Keratinocyte (primary cell): ENCODE measurements at regions not wholly inside any gene's neighbourhood (a gene's known extent, or its start where the extent isn't known, plus 50 kb on each side); places are given as distances from the start of the nearest gene placed in this dataset.

Experiments used
- DNase-seq: peaks from one replicate; pipeline ENCODE4 v3.0.0-alpha.2; 2011; ENCODE audit warnings: low read depth, missing footprints, low spot score
- FAIRE-seq: peaks from 2 replicates; lab custom pipeline; 2011; peaks lifted over from hg19 to GRCh38; lab: Jason Lieb, UNC
- H2AFZ ChIP-seq: 2 replicates; pipeline ENCODE4 v1.6.0; 2012; ENCODE audit warnings: low read length, control low read depth, inconsistent platforms; ENCODE audit not compliant: control insufficient read depth
- H3K27ac ChIP-seq: 2 replicates; pipeline ENCODE4 v1.5.1; 2011; ENCODE audit warnings: low read length; ENCODE audit not compliant: control insufficient read depth, insufficient read depth
- H3K27me3 ChIP-seq: 3 replicates; pipeline ENCODE4 v1.6.0; 2011; ENCODE audit warnings: low read length; ENCODE audit not compliant: control insufficient read depth, insufficient read depth; ENCODE audit errors: extremely low read depth
- H3K36me3 ChIP-seq, 2 experiments: 2 replicates in 1 of 2; 3 replicates in 1 of 2; pipeline ENCODE4 v1.5.1; 2011; ENCODE audit warnings: low read length in 2 of 2, mild to moderate bottlenecking in 1 of 2; ENCODE audit not compliant: control insufficient read depth in 2 of 2, insufficient read depth in 2 of 2; ENCODE audit errors: extremely low read depth in 1 of 2
- H3K4me1 ChIP-seq: 3 replicates; pipeline ENCODE4 v1.5.1; 2011; ENCODE audit warnings: low read length; ENCODE audit not compliant: control insufficient read depth, insufficient read depth; ENCODE audit errors: extremely low read depth
- H3K4me2 ChIP-seq: 3 replicates; pipeline ENCODE4 v1.6.0; 2011; ENCODE audit warnings: low read depth, low read length; ENCODE audit not compliant: control insufficient read depth, insufficient read depth; ENCODE audit errors: extremely low read depth
- H3K4me3 ChIP-seq, 3 experiments: fragments of 200-600 bp in 1 of 3; sonication (generic) in 1 of 3; 2 replicates in 2 of 3; 3 replicates in 1 of 3; pipeline ENCODE4 v1.5.1; 2011 to 2016; ENCODE audit warnings: low read length in 3 of 3, mild to moderate bottlenecking in 3 of 3, control low read depth in 2 of 3, inconsistent platforms in 1 of 3, low read depth in 1 of 3, mixed read lengths in 1 of 3, mixed run types in 1 of 3, moderate library complexity in 1 of 3; ENCODE audit not compliant: control insufficient read depth in 2 of 3, insufficient read depth in 2 of 3; ENCODE audit errors: extremely low read depth in 1 of 3
- H3K79me2 ChIP-seq: 2 replicates; pipeline ENCODE4 v1.6.0; 2012; ENCODE audit warnings: low read length; ENCODE audit not compliant: control insufficient read depth, insufficient read depth
- H3K9ac ChIP-seq: 3 replicates; pipeline ENCODE4 v1.6.0; 2011; ENCODE audit warnings: low read length; ENCODE audit not compliant: control insufficient read depth, insufficient read depth; ENCODE audit errors: extremely low read depth
- H3K9me1 ChIP-seq: 3 replicates; pipeline ENCODE4 v1.6.0; 2011; ENCODE audit warnings: low read length; ENCODE audit not compliant: control insufficient read depth, insufficient read depth; ENCODE audit errors: extremely low read depth
- H3K9me3 ChIP-seq: 2 replicates; pipeline ENCODE4 v1.5.1; 2012; ENCODE audit warnings: low read depth, low read length; ENCODE audit not compliant: control insufficient read depth
- H4K20me1 ChIP-seq: 3 replicates; pipeline ENCODE4 v1.6.0; 2011; ENCODE audit warnings: low read length; ENCODE audit not compliant: control insufficient read depth, insufficient read depth; ENCODE audit errors: extremely low read depth
- EZH2 ChIP-seq: IDR thresholded peaks from one replicate; pipeline ENCODE4 v1.6.1; 2012; ENCODE audit warnings: inconsistent platforms, mild to moderate bottlenecking, low read length, moderate library complexity
- dilution Hi-C: fragments of 300-500 bp; cut with MboI; formaldehyde crosslinking; loops from one replicate; pipeline ENCODE4 v1.7.0; 2020; ENCODE audit warnings: low sequenced_read_pairs; ENCODE audit not compliant: extremely low pct_ligation_motif_present
- TF ChIP-seq, protein P1 (sequence below), 3 experiments: IDR thresholded peaks in 1 of 3; conservative IDR thresholded peaks in 1 of 3; optimal IDR thresholded peaks in 1 of 3; 2 replicates in 2 of 3; 3 replicates in 1 of 3; pipeline versions ENCODE3 to v1.5.1; 2011; ENCODE audit warnings: low read length in 3 of 3, mild to moderate bottlenecking in 3 of 3, moderate library complexity in 2 of 3, control low read depth in 1 of 3, inconsistent platforms in 1 of 3; ENCODE audit not compliant: insufficient read depth in 2 of 3; ENCODE audit errors: extremely low read depth in 1 of 3

DNA sequence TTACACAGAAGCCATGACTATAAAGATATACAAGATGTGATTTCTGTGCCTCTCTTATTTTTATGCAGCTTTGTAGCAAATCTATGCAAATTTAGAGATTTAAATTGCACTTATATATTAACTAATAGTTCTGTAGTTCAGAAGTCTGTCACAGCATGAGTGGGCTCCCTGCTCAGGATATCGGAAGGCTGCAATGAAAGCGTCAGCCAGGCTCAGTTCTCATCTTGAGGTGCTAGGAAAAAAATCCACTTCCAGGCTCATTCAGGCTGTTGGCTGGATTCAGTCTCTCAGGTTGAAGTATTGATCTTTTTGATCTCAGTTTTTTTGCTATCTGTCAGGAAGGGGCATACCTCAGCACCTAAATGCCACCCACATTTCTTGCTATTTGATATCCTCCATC, 487.4 kb upstream of the DEPDC1 start:
- Histone ChIP-seq H4K20me1 (no peaks in the 10 kb centered on the region), H3K4me1 (no peaks in the 10 kb centered on the region), H2AFZ (no peak overlapping the region), H3K27ac (no peak overlapping the region), H3K27me3 (no peaks in the 10 kb centered on the region), H3K4me2 (no peak overlapping the region), H3K9me3 (no peaks in the 10 kb centered on the region), H3K36me3 (no peaks in the 10 kb centered on the region), H3K4me3 (no peak overlapping the region), H3K9me1 (no peaks in the 10 kb centered on the region), H3K9ac (no peak overlapping the region), H3K79me2 (no peaks in the 10 kb centered on the region)
- DNase-seq (no peak), FAIRE-seq (no peak)
- TF ChIP-seq, protein P1, sequence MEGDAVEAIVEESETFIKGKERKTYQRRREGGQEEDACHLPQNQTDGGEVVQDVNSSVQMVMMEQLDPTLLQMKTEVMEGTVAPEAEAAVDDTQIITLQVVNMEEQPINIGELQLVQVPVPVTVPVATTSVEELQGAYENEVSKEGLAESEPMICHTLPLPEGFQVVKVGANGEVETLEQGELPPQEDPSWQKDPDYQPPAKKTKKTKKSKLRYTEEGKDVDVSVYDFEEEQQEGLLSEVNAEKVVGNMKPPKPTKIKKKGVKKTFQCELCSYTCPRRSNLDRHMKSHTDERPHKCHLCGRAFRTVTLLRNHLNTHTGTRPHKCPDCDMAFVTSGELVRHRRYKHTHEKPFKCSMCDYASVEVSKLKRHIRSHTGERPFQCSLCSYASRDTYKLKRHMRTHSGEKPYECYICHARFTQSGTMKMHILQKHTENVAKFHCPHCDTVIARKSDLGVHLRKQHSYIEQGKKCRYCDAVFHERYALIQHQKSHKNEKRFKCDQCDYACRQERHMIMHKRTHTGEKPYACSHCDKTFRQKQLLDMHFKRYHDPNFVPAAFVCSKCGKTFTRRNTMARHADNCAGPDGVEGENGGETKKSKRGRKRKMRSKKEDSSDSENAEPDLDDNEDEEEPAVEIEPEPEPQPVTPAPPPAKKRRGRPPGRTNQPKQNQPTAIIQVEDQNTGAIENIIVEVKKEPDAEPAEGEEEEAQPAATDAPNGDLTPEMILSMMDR (optimal IDR thresholded peaks at IDR 0.05 in 1 of 3, IDR thresholded peaks at IDR 0.05 in 1 of 3, conservative IDR thresholded peaks at IDR 0.05 in 1 of 3; ENCODE audit: extremely low read depth in 1 of 3, insufficient read depth in 2 of 3, low read length in 3 of 3): no peak
- TF ChIP-seq EZH2: no peak
- dilution Hi-C loops: no loop called here

DNA sequence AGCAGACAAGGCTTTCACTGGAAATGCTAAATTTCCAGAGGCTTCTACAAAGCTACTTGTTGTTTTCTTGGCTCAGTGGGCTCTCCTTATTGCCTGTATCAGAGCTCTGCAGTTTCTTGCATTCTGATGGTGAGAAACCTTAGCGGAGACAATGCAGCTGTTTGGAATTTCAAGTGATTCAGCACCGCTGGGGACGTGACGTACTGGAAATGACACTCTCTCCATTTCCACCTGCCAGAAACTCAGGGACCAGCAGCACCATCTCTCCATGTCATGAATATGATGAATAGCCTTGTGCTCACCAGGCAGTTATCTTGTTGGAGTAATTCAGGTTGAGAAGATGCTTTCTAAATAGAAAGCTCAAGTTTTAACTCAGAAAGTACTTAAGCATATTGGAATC, 497.2 kb upstream of the DEPDC1 start:
- H3K4me2 ChIP-seq: no peak overlapping the region
- no peaks in the 10 kb centered on the region for H3K9me3 ChIP-seq
- no peak overlapping the region for H3K27ac ChIP-seq
- TF ChIP-seq, protein P1 (optimal IDR thresholded peaks at IDR 0.05 in 1 of 3, IDR thresholded peaks at IDR 0.05 in 1 of 3, conservative IDR thresholded peaks at IDR 0.05 in 1 of 3; ENCODE audit: extremely low read depth in 1 of 3, insufficient read depth in 2 of 3, low read length in 3 of 3): no peak
- TF ChIP-seq EZH2: no peak
- FAIRE-seq: no peak
- no peak for DNase-seq
- H3K79me2 ChIP-seq: no peaks in the 10 kb centered on the region
- no peaks in the 10 kb centered on the region for H4K20me1 ChIP-seq
- H3K27me3 ChIP-seq: no peaks in the 10 kb centered on the region
- H2AFZ ChIP-seq: no peak overlapping the region
- H3K4me3 ChIP-seq: no peak overlapping the region
- H3K4me1 ChIP-seq: no peaks in the 10 kb centered on the region
- H3K36me3 ChIP-seq: no peaks in the 10 kb centered on the region
- dilution Hi-C loops: no loop called here
- no peak overlapping the region for H3K9ac ChIP-seq
- H3K9me1 ChIP-seq: no peaks in the 10 kb centered on the region
